HCT116 (cell line): ENCODE measurements at regions not wholly inside any gene's neighbourhood (a gene's known extent, or its start where the extent isn't known, plus 50 kb on each side); places are given as distances from the start of the nearest gene placed in this dataset.

Experiments used
- ATAC-seq: fragments of 200-7000 bp; cut with Tn5 transposase; 2 replicates; pipeline ENCODE4 v1.9.1; 2020; ENCODE audit warnings: mild to moderate bottlenecking, moderate library complexity
- BruUV-seq: library from RNA; stranded (reverse); fragments of 400-500 nt; replicated peaks from 2 replicates; lab custom pipeline; 2021; lab: Mats Ljungman, UMichigan
- CTCF ChIA-PET: fragments of 300-600 bp; sonication (Branson Sonifier 250); formaldehyde crosslinking; loops from one replicate; lab custom pipeline; 2021; ENCODE audit warnings: antibody characterized with exemption; lab: Charles Lee
- POLR2A ChIA-PET: fragments of 300-600, 350-600 bp; sonication (Branson Sonifier 250); formaldehyde crosslinking; loops from one replicate; lab custom pipeline; 2021; ENCODE audit warnings: antibody characterized with exemption; lab: Charles Lee
- RAD21 ChIA-PET, 2 experiments: fragments of 300-600 bp; sonication (Branson Sonifier 250); formaldehyde crosslinking; loops; one replicate each; lab custom pipeline; 2023; ENCODE audit warnings: low total read pairs in 2 of 2; ENCODE audit not compliant: uncharacterized antibody in 2 of 2, unreplicated experiment in 2 of 2, low non-redundant PET in 1 of 2; lab: Charles Lee
- DNase-seq: peaks from one replicate; pipeline ENCODE4 v3.0.0-alpha.2; 2010; ENCODE audit warnings: low read depth, low spot score
- H2AFZ ChIP-seq: fragments of 200-600 bp; shearing (Covaris generic), sonication (generic); 2 replicates; pipeline ENCODE4 v1.6.1; 2017; ENCODE audit warnings: low read depth, mixed run types, mixed read lengths, antibody characterized with exemption, low read length; ENCODE audit not compliant: poor library complexity, severe bottlenecking
- H3K27ac ChIP-seq: 2 replicates; pipeline ENCODE4 v1.5.1; 2012; ENCODE audit warnings: low read depth, low read length
- H3K27me3 ChIP-seq: fragments of 200-600 bp; sonication (generic); 2 replicates; pipeline ENCODE4 v1.6.1; 2016; ENCODE audit warnings: mixed run types, low read length, mixed read lengths; ENCODE audit not compliant: insufficient read depth
- H3K36me3 ChIP-seq, 2 experiments: fragments of 200-500 bp in 1 of 2; fragments of 200-600 bp in 1 of 2; sonication (Bioruptor generic) in 1 of 2; sonication (generic) in 1 of 2; 2 replicates each; pipeline versions ENCODE4 v1.5.1 to v1.6.1; 2014 to 2016; ENCODE audit warnings: low read length in 2 of 2, inconsistent platforms in 1 of 2, mixed read lengths in 1 of 2, mixed run types in 1 of 2; ENCODE audit not compliant: insufficient read depth in 2 of 2, control insufficient read depth in 1 of 2
- H3K4me1 ChIP-seq, 2 experiments: fragments of 200-600 bp in 1 of 2; sonication (generic) in 1 of 2; 2 replicates each; pipeline versions ENCODE4 v1.5.1 to v1.6.1; 2012 to 2017; ENCODE audit warnings: low read length in 2 of 2, inconsistent platforms in 1 of 2, mild to moderate bottlenecking in 1 of 2, mixed read lengths in 1 of 2, mixed run types in 1 of 2, moderate library complexity in 1 of 2; ENCODE audit not compliant: insufficient read depth in 2 of 2, control insufficient read depth in 1 of 2
- H3K4me2 ChIP-seq: fragments of 200-600 bp; sonication (generic); 2 replicates; pipeline ENCODE4 v1.6.1; 2017; ENCODE audit warnings: mixed run types, low read length, mixed read lengths
- H3K4me3 ChIP-seq, 2 experiments: fragments of 200-600 bp in 1 of 2; sonication (generic) in 1 of 2; replicated peaks in 1 of 2; 2 replicates each; pipeline ENCODE4 v1.5.1; 2011 to 2016; ENCODE audit warnings: low read length in 2 of 2, control low read depth in 1 of 2, low read depth in 1 of 2, mild to moderate bottlenecking in 1 of 2, mixed read lengths in 1 of 2, mixed run types in 1 of 2
- H3K79me2 ChIP-seq: fragments of 200-600 bp; sonication (generic); 2 replicates; pipeline ENCODE4 v1.6.1; 2017; ENCODE audit warnings: mild to moderate bottlenecking, mixed run types, low read length, moderate library complexity, mixed read lengths; ENCODE audit not compliant: insufficient read depth
- H3K9ac ChIP-seq: fragments of 200-600 bp; sonication (generic); 2 replicates; pipeline ENCODE4 v1.6.1; 2016; ENCODE audit warnings: low read length, mixed read lengths
- H3K9me2 ChIP-seq: fragments of 200-600 bp; sonication (generic), shearing (Covaris generic); 2 replicates; pipeline ENCODE4 v1.6.1; 2017; ENCODE audit warnings: mixed run types, mild to moderate bottlenecking, moderate library complexity; ENCODE audit not compliant: insufficient read depth
- H3K9me3 ChIP-seq, 2 experiments: fragments of 200-500 bp in 1 of 2; fragments of 200-600 bp in 1 of 2; sonication (Bioruptor generic) in 1 of 2; sonication (generic) in 1 of 2; 2 replicates each; pipeline ENCODE4 v1.6.1; 2014 to 2017; ENCODE audit warnings: low read length in 2 of 2, mixed read lengths in 2 of 2, inconsistent platforms in 1 of 2, low read depth in 1 of 2, mild to moderate bottlenecking in 1 of 2, mixed run types in 1 of 2, moderate library complexity in 1 of 2; ENCODE audit not compliant: control insufficient read depth in 1 of 2, insufficient read depth in 1 of 2
- H4K20me1 ChIP-seq: fragments of 200-600 bp; sonication (generic), shearing (Covaris generic); 2 replicates; pipeline ENCODE4 v1.6.1; 2017; ENCODE audit warnings: mixed run types, mild to moderate bottlenecking, moderate library complexity; ENCODE audit not compliant: insufficient read depth
- CBX3 ChIP-seq: IDR thresholded peaks from 2 replicates; pipeline ENCODE4 v1.6.1; 2012; ENCODE audit warnings: low read depth
- EGR1 ChIP-seq: IDR thresholded peaks from 2 replicates; pipeline ENCODE4 v1.6.1; 2012; ENCODE audit warnings: low read depth
- ELF1 ChIP-seq: IDR thresholded peaks from 2 replicates; pipeline ENCODE4 v1.6.1; 2012; ENCODE audit warnings: low read depth, borderline replicate concordance
- EZH2 ChIP-seq: fragments of 200-600 bp; sonication (generic); IDR thresholded peaks from 2 replicates; pipeline ENCODE4 v1.6.1; 2017; ENCODE audit warnings: antibody characterized with exemption, mixed run types
- EZH2phosphoT487 ChIP-seq: fragments of 200-600 bp; IDR thresholded peaks from 2 replicates; pipeline ENCODE4 v1.6.1; 2018; ENCODE audit warnings: antibody characterized with exemption, borderline replicate concordance
- FOSL1 ChIP-seq: IDR thresholded peaks from 2 replicates; pipeline ENCODE4 v1.6.1; 2012; ENCODE audit warnings: low read depth
- POLR2AphosphoS5 ChIP-seq: IDR thresholded peaks from 2 replicates; pipeline ENCODE4 v1.6.1; 2011; ENCODE audit warnings: mild to moderate bottlenecking, low read depth, low read length, moderate library complexity
- RAD21 ChIP-seq: IDR thresholded peaks from 2 replicates; pipeline ENCODE4 v1.6.1; 2012; ENCODE audit warnings: low read depth, mild to moderate bottlenecking
- SIN3A ChIP-seq: IDR thresholded peaks from 2 replicates; pipeline ENCODE4 v1.6.1; 2012; ENCODE audit warnings: low read depth
- SRF ChIP-seq: IDR thresholded peaks from 2 replicates; pipeline ENCODE4 v1.6.1; 2012; ENCODE audit warnings: low read depth
- YY1 ChIP-seq: IDR thresholded peaks from 2 replicates; pipeline ENCODE4 v1.6.1; 2011; ENCODE audit warnings: low read length, low read depth, moderate library complexity, mild to moderate bottlenecking; ENCODE audit not compliant: insufficient replicate concordance; ENCODE audit errors: extremely low read depth
- ZNF274 ChIP-seq: fragments of 200-500 bp; sonication (Bioruptor generic); IDR thresholded peaks from 2 replicates; pipeline ENCODE4 v1.6.1; 2014; ENCODE audit warnings: mild to moderate bottlenecking, low read depth, low read length, inconsistent platforms
- intact Hi-C: fragments of 100-400 bp; cut with micrococcal nuclease; formaldehyde crosslinking; loops from 2 replicates; pipeline ENCODE4 v1.10.0; 2022
- TF ChIP-seq, protein P1 (sequence below): IDR thresholded peaks from 2 replicates; pipeline ENCODE4 v1.6.1; 2012
- TF ChIP-seq, protein P2 (sequence below): IDR thresholded peaks from 2 replicates; pipeline ENCODE4 v1.6.1; 2011; ENCODE audit warnings: mild to moderate bottlenecking, low read length, moderate library complexity; ENCODE audit not compliant: insufficient replicate concordance; ENCODE audit errors: extremely low read depth
- TF ChIP-seq, protein P3 (sequence below): IDR thresholded peaks from 2 replicates; pipeline ENCODE4 v1.6.1; 2012; ENCODE audit warnings: low read depth

DNA sequence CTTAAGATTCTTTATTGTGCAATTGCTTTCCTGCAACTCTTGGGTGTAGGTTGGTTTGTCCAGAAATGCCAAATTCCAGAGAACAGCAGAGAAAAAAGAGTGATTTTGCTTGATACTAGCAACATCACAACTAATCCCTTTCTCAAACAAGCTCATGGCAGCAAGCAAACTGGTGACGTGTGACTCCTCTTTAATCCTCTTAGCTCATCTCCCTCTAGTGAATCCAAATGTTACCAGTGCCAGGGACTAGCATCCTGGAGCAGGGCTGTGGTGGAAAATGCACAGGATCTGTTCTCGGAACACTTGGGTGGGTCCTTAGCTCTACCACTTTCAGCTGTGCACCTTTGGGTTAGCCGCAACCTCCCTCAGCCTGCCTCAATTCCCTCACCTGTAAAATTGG is 204.0 kb upstream of the CCL2 start:
- ATAC-seq (no peak), DNase-seq (no peak)
- Histone ChIP-seq H3K27ac (no peak overlapping the region), H3K9me2 (no peaks in the 10 kb centered on the region), H3K9ac (no peak overlapping the region), H3K36me3 (no peaks in the 10 kb centered on the region), H3K4me1 (no peaks in the 10 kb centered on the region), H3K4me2 (no peak overlapping the region), H2AFZ (no peak overlapping the region), H3K9me3 (peaks cover 0 to 18% of the 10 kb centered on the region in 2 experiments; a peak in 1 of 4 replicates), H4K20me1 (no peaks in the 10 kb centered on the region), H3K27me3 (no peaks in the 10 kb centered on the region), H3K4me3 (no peak overlapping the region), H3K79me2 (no peaks in the 10 kb centered on the region)
- intact Hi-C loops = no loop called here
- no peak for TF ChIP-seq EZH2phosphoT487
- TF ChIP-seq SRF = no peak
- no peak for TF ChIP-seq FOSL1
- TF ChIP-seq, protein P1, sequence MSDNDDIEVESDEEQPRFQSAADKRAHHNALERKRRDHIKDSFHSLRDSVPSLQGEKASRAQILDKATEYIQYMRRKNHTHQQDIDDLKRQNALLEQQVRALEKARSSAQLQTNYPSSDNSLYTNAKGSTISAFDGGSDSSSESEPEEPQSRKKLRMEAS = no peak
- no peak for TF ChIP-seq ZNF274
- TF ChIP-seq RAD21 = no peak
- TF ChIP-seq, protein P2, sequence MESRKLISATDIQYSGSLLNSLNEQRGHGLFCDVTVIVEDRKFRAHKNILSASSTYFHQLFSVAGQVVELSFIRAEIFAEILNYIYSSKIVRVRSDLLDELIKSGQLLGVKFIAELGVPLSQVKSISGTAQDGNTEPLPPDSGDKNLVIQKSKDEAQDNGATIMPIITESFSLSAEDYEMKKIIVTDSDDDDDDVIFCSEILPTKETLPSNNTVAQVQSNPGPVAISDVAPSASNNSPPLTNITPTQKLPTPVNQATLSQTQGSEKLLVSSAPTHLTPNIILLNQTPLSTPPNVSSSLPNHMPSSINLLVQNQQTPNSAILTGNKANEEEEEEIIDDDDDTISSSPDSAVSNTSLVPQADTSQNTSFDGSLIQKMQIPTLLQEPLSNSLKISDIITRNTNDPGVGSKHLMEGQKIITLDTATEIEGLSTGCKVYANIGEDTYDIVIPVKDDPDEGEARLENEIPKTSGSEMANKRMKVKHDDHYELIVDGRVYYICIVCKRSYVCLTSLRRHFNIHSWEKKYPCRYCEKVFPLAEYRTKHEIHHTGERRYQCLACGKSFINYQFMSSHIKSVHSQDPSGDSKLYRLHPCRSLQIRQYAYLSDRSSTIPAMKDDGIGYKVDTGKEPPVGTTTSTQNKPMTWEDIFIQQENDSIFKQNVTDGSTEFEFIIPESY = no peak
- TF ChIP-seq YY1 = no peak
- no peak for TF ChIP-seq POLR2AphosphoS5
- no peak for TF ChIP-seq ELF1
- TF ChIP-seq, protein P3, sequence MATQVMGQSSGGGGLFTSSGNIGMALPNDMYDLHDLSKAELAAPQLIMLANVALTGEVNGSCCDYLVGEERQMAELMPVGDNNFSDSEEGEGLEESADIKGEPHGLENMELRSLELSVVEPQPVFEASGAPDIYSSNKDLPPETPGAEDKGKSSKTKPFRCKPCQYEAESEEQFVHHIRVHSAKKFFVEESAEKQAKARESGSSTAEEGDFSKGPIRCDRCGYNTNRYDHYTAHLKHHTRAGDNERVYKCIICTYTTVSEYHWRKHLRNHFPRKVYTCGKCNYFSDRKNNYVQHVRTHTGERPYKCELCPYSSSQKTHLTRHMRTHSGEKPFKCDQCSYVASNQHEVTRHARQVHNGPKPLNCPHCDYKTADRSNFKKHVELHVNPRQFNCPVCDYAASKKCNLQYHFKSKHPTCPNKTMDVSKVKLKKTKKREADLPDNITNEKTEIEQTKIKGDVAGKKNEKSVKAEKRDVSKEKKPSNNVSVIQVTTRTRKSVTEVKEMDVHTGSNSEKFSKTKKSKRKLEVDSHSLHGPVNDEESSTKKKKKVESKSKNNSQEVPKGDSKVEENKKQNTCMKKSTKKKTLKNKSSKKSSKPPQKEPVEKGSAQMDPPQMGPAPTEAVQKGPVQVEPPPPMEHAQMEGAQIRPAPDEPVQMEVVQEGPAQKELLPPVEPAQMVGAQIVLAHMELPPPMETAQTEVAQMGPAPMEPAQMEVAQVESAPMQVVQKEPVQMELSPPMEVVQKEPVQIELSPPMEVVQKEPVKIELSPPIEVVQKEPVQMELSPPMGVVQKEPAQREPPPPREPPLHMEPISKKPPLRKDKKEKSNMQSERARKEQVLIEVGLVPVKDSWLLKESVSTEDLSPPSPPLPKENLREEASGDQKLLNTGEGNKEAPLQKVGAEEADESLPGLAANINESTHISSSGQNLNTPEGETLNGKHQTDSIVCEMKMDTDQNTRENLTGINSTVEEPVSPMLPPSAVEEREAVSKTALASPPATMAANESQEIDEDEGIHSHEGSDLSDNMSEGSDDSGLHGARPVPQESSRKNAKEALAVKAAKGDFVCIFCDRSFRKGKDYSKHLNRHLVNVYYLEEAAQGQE = no peak
- no peak for TF ChIP-seq SIN3A
- TF ChIP-seq EZH2 = no peak
- no peak for TF ChIP-seq EGR1
- TF ChIP-seq CBX3 = no peak
- RAD21 ChIA-PET = no interaction called here
- no TSS peak for BruUV-seq
- CTCF ChIA-PET = no interaction called here
- POLR2A ChIA-PET = no interaction called here
